CD14-positive monocyte (primary cell): ENCODE measurements at regions not wholly inside any gene's neighbourhood (a gene's known extent, or its start where the extent isn't known, plus 50 kb on each side); places are given as distances from the start of the nearest gene placed in this dataset.

Experiments used
- DNase-seq, 3 donors: peaks; one replicate each; pipeline ENCODE4 v3.0.0-alpha.2; 2011 to 2022
- H2AFZ ChIP-seq: 2 replicates; pipeline ENCODE4 v1.6.0; 2012; ENCODE audit warnings: mild to moderate bottlenecking, low read depth, low read length, inconsistent platforms; ENCODE audit not compliant: insufficient read depth, poor library complexity, severe bottlenecking
- H3K27ac ChIP-seq, 2 donors: 1 replicate in 1 of 2; 2 replicates in 1 of 2; pipeline ENCODE4 v1.5.1; 2012 to 2013; ENCODE audit warnings: low read length in 2 of 2, control low read depth in 1 of 2, inconsistent platforms in 1 of 2, low read depth in 1 of 2, mild to moderate bottlenecking in 1 of 2
- H3K27me3 ChIP-seq, 2 donors: one replicate each; pipeline versions ENCODE4 v1.6.0 to v1.6.1; 2011 to 2013; ENCODE audit warnings: low read length in 2 of 2; ENCODE audit not compliant: control insufficient read depth in 2 of 2, insufficient read depth in 2 of 2
- H3K36me3 ChIP-seq, 2 donors: replicated peaks in 1 of 2; 1 replicate in 1 of 2; 2 replicates in 1 of 2; pipeline versions ENCODE4 v1.5.1 to v1.6.1; 2012 to 2013; ENCODE audit warnings: low read length in 2 of 2, control low read depth in 1 of 2, inconsistent platforms in 1 of 2, mild to moderate bottlenecking in 1 of 2; ENCODE audit not compliant: insufficient read depth in 2 of 2, control insufficient read depth in 1 of 2
- H3K4me1 ChIP-seq, 2 donors: 1 replicate in 1 of 2; 2 replicates in 1 of 2; pipeline versions ENCODE4 v1.5.1 to v1.6.1; 2012 to 2013; ENCODE audit warnings: low read length in 2 of 2, control low read depth in 1 of 2, inconsistent platforms in 1 of 2, mild to moderate bottlenecking in 1 of 2, moderate library complexity in 1 of 2; ENCODE audit not compliant: insufficient read depth in 2 of 2, control insufficient read depth in 1 of 2
- H3K4me2 ChIP-seq: replicated peaks from 2 replicates; pipeline ENCODE3; 2012; ENCODE audit warnings: low read length, moderate library complexity, mild to moderate bottlenecking; ENCODE audit not compliant: poor library complexity, severe bottlenecking; ENCODE audit errors: extremely low read depth
- H3K4me3 ChIP-seq, 3 experiments: fragments of 200-600 bp in 1 of 3; sonication (generic) in 1 of 3; replicated peaks in 1 of 3; 1 replicate in 2 of 3; 2 replicates in 1 of 3; pipeline ENCODE4 v1.5.1; 2011 to 2013; ENCODE audit warnings: low read length in 3 of 3, mild to moderate bottlenecking in 3 of 3, control low read depth in 2 of 3, low read depth in 2 of 3, inconsistent platforms in 1 of 3, moderate library complexity in 1 of 3
- H3K79me2 ChIP-seq: 2 replicates; pipeline ENCODE4 v1.6.0; 2012; ENCODE audit warnings: mild to moderate bottlenecking, control low read depth, inconsistent platforms, low read length, moderate library complexity; ENCODE audit not compliant: insufficient read depth
- H3K9ac ChIP-seq: 2 replicates; pipeline ENCODE4 v1.6.0; 2017; ENCODE audit warnings: low read length, mild to moderate bottlenecking; ENCODE audit not compliant: insufficient read depth, poor library complexity, severe bottlenecking
- H3K9me3 ChIP-seq, 2 donors: replicated peaks in 1 of 2; 1 replicate in 1 of 2; 2 replicates in 1 of 2; pipeline versions ENCODE4 v1.5.1 to v1.6.1; 2012 to 2013; ENCODE audit warnings: low read length in 2 of 2, control low read depth in 1 of 2; ENCODE audit not compliant: control insufficient read depth in 1 of 2, insufficient read depth in 1 of 2
- H4K20me1 ChIP-seq: 2 replicates; pipeline ENCODE4 v1.6.0; 2012; ENCODE audit warnings: mild to moderate bottlenecking, low read length, control low read depth, moderate library complexity; ENCODE audit not compliant: insufficient read depth
- H3K27ac Mint-ChIP-seq, 7 donors: one replicate each; pipeline ENCODE4 v1.8.0; 2020; ENCODE audit warnings: mild to moderate bottlenecking in 7 of 7, mixed read lengths in 7 of 7, moderate library complexity in 6 of 7, inconsistent platforms in 2 of 7
- H3K27me3 Mint-ChIP-seq, 3 donors: one replicate each; pipeline ENCODE4 v1.8.0; 2021 to 2022; ENCODE audit warnings: low read depth in 3 of 3, mild to moderate bottlenecking in 3 of 3, mixed read lengths in 3 of 3, moderate library complexity in 3 of 3, inconsistent platforms in 1 of 3
- H3K36me3 Mint-ChIP-seq, 2 donors: one replicate each; pipeline ENCODE4 v1.8.0; 2020; ENCODE audit warnings: mixed read lengths in 2 of 2, inconsistent platforms in 1 of 2, mild to moderate bottlenecking in 1 of 2
- H3K4me1 Mint-ChIP-seq: one replicate; pipeline ENCODE4 v1.8.0; 2020; ENCODE audit warnings: mild to moderate bottlenecking, mixed read lengths
- H3K4me3 Mint-ChIP-seq, 2 donors: one replicate each; pipeline ENCODE4 v1.8.0; 2020; ENCODE audit warnings: mild to moderate bottlenecking in 2 of 2, mixed read lengths in 2 of 2, moderate library complexity in 1 of 2
- H3K9me3 Mint-ChIP-seq, 7 donors: one replicate each; pipeline ENCODE4 v1.8.0; 2020 to 2022; ENCODE audit warnings: mixed read lengths in 7 of 7, mild to moderate bottlenecking in 6 of 7, moderate library complexity in 6 of 7, inconsistent platforms in 2 of 7
- WGBS: methylation state at CpG from one replicate; pipeline ENCODE4 v1.1.5; 2013; ENCODE audit warnings: missing lambda C conversion rate; ENCODE audit not compliant: insufficient coverage; 5-methylcytosine and 5-hydroxymethylcytosine counted together
- intact Hi-C, 2 donors: fragments of 100-400 bp; cut with micrococcal nuclease; formaldehyde crosslinking; loops; one replicate each; pipeline versions ENCODE4 v1.15.0 to v1.15.1; 2023
- TF ChIP-seq, protein P1 (sequence below): fragments of 200-600 bp; IDR thresholded peaks from one replicate; pipeline ENCODE4 v1.8.0; 2022; ENCODE audit warnings: antibody characterized with exemption, mild to moderate bottlenecking

DNA sequence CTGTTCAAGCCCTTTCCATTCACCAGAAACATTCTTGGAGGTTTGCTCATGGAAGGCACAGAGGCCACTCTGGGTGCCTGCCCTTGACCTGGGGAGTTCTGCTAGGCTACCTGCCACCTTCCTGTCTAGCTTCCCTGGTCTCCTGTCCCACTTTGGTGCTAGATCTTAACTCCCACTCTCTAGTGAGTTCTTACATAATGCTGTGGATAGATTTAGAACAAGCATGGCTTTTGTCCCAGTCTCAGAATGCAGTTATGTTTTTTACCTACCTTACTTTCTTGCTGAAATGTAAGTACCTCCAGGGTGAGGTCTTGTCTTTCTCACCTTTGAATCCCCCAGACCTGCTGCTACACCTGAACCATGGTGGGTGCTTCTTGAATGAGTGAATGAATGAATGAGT lies 1252.3 kb downstream of the TYW1 start:
- DNase-seq: no peak
- Histone ChIP-seq H3K9me3 (peaks cover 44 to 57% of the 10 kb centered on the region in 2 donors), H3K9ac (no peak overlapping the region), H4K20me1 (no peaks in the 10 kb centered on the region), H3K4me3 (no peak overlapping the region), H3K27ac (no peak overlapping the region), H3K36me3 (no peaks in the 10 kb centered on the region), H2AFZ (no peak overlapping the region), H3K79me2 (no peaks in the 10 kb centered on the region), H3K27me3 (no peaks in the 10 kb centered on the region), H3K4me1 (no peaks in the 10 kb centered on the region), H3K4me2 (no peak overlapping the region)
- TF ChIP-seq, protein P1, sequence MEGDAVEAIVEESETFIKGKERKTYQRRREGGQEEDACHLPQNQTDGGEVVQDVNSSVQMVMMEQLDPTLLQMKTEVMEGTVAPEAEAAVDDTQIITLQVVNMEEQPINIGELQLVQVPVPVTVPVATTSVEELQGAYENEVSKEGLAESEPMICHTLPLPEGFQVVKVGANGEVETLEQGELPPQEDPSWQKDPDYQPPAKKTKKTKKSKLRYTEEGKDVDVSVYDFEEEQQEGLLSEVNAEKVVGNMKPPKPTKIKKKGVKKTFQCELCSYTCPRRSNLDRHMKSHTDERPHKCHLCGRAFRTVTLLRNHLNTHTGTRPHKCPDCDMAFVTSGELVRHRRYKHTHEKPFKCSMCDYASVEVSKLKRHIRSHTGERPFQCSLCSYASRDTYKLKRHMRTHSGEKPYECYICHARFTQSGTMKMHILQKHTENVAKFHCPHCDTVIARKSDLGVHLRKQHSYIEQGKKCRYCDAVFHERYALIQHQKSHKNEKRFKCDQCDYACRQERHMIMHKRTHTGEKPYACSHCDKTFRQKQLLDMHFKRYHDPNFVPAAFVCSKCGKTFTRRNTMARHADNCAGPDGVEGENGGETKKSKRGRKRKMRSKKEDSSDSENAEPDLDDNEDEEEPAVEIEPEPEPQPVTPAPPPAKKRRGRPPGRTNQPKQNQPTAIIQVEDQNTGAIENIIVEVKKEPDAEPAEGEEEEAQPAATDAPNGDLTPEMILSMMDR: no peak
- Mint-ChIP-seq H3K9me3 (peaks cover 6 to 59% (median 17%) of the 10 kb centered on the region in 7 donors), H3K27ac (no peak overlapping the region), H3K4me1 (no peaks in the 10 kb centered on the region), H3K27me3 (no peaks in the 10 kb centered on the region), H3K36me3 (no peaks in the 10 kb centered on the region), H3K4me3 (no peak overlapping the region)
- intact Hi-C loops: no loop called here

DNA sequence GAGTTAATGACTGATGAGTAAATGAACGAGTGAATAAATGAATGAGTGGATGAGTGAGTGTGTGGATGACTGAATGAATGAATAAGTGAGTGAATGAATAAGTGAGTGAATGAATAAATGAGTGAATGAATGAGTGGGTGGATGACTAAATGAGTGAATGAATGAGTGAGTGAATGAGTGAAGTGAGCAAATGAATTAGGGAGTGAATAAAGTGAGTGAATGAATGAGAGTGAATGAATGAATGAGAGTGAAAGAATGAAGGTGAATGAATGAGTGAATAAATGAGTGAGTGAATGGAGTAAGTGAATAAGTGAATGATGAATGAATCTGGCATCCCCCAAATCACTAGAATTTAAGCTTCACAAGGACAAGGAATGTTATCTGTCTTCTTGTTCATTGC lies 1253.0 kb downstream of the TYW1 start:
- Histone ChIP-seq H3K4me1 (no peaks in the 10 kb centered on the region), H3K4me2 (no peak overlapping the region), H3K27me3 (no peaks in the 10 kb centered on the region), H3K79me2 (no peaks in the 10 kb centered on the region), H3K4me3 (no peak overlapping the region), H3K9ac (no peak overlapping the region), H2AFZ (no peak overlapping the region), H3K9me3 (peaks cover 49 to 59% of the 10 kb centered on the region in 2 donors), H3K27ac (no peak overlapping the region), H3K36me3 (no peaks in the 10 kb centered on the region), H4K20me1 (no peaks in the 10 kb centered on the region)
- no peaks in the 10 kb centered on the region for H3K27me3 Mint-ChIP-seq
- no peaks in the 10 kb centered on the region for H3K36me3 Mint-ChIP-seq
- 88% methylated on average over 1 of the region's 1 CpG for WGBS
- TF ChIP-seq, protein P1: no peak
- no peak overlapping the region for H3K4me3 Mint-ChIP-seq
- H3K9me3 Mint-ChIP-seq: peaks cover 7 to 59% (median 18%) of the 10 kb centered on the region in 7 donors
- no peak for DNase-seq
- intact Hi-C loops: no loop called here
- H3K4me1 Mint-ChIP-seq: no peaks in the 10 kb centered on the region
- H3K27ac Mint-ChIP-seq: no peak overlapping the region
